H1 (cell line): ENCODE measurements at regions not wholly inside any gene's neighbourhood (a gene's known extent, or its start where the extent isn't known, plus 50 kb on each side); places are given as distances from the start of the nearest gene placed in this dataset.
"Not testable (repeated sequence)": the region's sequence is repeated elsewhere in the genome, so short reads cannot be mapped to it uniquely, and the experiment has no call there.

Source experiments
- CEBPB ChIP-seq: IDR thresholded peaks from 2 replicates; pipeline ENCODE4 v1.6.1; 2012; ENCODE audit warnings: low read depth, low read length
- CTCF ChIP-seq, 3 experiments: IDR thresholded peaks; 1 replicate in 2 of 3; 2 replicates in 1 of 3; pipeline versions ENCODE4 v1.5.1 to v1.6.1; 2011; ENCODE audit warnings: low read length in 3 of 3, mild to moderate bottlenecking in 3 of 3, inconsistent platforms in 2 of 3, low read depth in 1 of 3, moderate library complexity in 1 of 3; ENCODE audit not compliant: insufficient read depth in 1 of 3; ENCODE audit errors: control extremely low read depth in 1 of 3
- EGR1 ChIP-seq: IDR thresholded peaks from 2 replicates; pipeline ENCODE4 v1.6.1; 2011; ENCODE audit warnings: low read depth, low read length, borderline replicate concordance
- FOSL1 ChIP-seq: IDR thresholded peaks from 2 replicates; pipeline ENCODE4 v1.6.1; 2011; ENCODE audit warnings: mild to moderate bottlenecking, low read depth, low read length, moderate library complexity; ENCODE audit not compliant: insufficient read depth
- JUN ChIP-seq: IDR thresholded peaks from 2 replicates; pipeline ENCODE4 v1.6.1; 2011; ENCODE audit warnings: low read depth, mild to moderate bottlenecking, improper control_type of control experiment, low read length
- POLR2AphosphoS5 ChIP-seq: IDR thresholded peaks from 2 replicates; pipeline ENCODE4 v1.6.1; 2011; ENCODE audit warnings: low read depth, low read length
- RAD21 ChIP-seq, 2 experiments: IDR thresholded peaks in 1 of 2; conservative IDR thresholded peaks in 1 of 2; 2 replicates each; pipeline ENCODE4 v1.6.1; 2011; ENCODE audit warnings: low read depth in 2 of 2, low read length in 2 of 2, improper control_type of control experiment in 1 of 2, inconsistent platforms in 1 of 2, mild to moderate bottlenecking in 1 of 2, moderate library complexity in 1 of 2
- RXRA ChIP-seq: IDR thresholded peaks from 2 replicates; pipeline ENCODE4 v1.6.1; 2011; ENCODE audit warnings: low read depth, mild to moderate bottlenecking, low read length, moderate library complexity; ENCODE audit not compliant: insufficient read depth
- TEAD4 ChIP-seq: IDR thresholded peaks from 2 replicates; pipeline ENCODE4 v1.6.1; 2012; ENCODE audit warnings: low read depth, low read length, inconsistent platforms, mixed read lengths

GRCh38 chr16:51254390-51254789 lies 103.3 kb upstream of the SALL1 start:
- not testable (repeated sequence) for TF ChIP-seq CEBPB; POLR2AphosphoS5; CTCF (IDR thresholded peaks at IDR 0.05; ENCODE audit: control extremely low read depth in 1 of 3, insufficient read depth in 1 of 3, low read depth in 1 of 3, low read length in 3 of 3); JUN; FOSL1; RAD21 (IDR thresholded peaks at IDR 0.05 in 1 of 2, conservative IDR thresholded peaks at IDR 0.05 in 1 of 2; ENCODE audit: low read depth in 2 of 2, low read length in 2 of 2); TEAD4; EGR1; RXRA
